ENCODE measurements at regions not wholly inside any gene's neighbourhood (a gene's known extent, or its start where the extent isn't known, plus 50 kb on each side); places are given as distances from the start of the nearest gene placed in this dataset.

- TF ChIP-seq CTCF (IDR thresholded peaks at IDR 0.05; ENCODE audit: low read length), result peak; percentile 43
- TF ChIP-seq EZH2 (optimal IDR thresholded peaks at IDR 0.05; ENCODE audit: low read depth, low read length), result no peak
These were observed 67.6 kb upstream of the TDRD3 start for GRCh38 chr13:60329221-60329923.

Measured in MM.1S (cell line).